ENCODE measurements at regions not wholly inside any gene's neighbourhood (a gene's known extent, or its start where the extent isn't known, plus 50 kb on each side); places are given as distances from the start of the nearest gene placed in this dataset.

DNA sequence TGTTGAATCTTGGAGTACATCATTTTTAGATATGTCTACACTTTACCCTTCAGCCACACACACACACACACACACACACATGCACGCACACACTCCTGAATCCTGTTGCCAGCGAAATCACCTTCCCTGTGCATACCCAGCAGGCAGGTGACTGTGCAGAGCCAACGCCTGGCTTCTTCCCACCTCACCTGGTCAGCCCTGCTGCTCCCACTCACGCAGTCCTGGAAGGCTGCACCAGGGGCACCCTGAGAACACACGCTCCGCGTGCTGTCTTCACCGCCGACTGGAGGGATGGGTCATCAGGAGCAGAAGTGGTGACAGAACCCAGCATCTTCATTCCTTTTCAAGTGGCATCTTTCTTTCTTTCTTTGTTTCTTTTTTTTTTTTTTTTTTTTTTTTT is 94.6 kb downstream of the TBXT start:
- TF ChIP-seq, protein P1, sequence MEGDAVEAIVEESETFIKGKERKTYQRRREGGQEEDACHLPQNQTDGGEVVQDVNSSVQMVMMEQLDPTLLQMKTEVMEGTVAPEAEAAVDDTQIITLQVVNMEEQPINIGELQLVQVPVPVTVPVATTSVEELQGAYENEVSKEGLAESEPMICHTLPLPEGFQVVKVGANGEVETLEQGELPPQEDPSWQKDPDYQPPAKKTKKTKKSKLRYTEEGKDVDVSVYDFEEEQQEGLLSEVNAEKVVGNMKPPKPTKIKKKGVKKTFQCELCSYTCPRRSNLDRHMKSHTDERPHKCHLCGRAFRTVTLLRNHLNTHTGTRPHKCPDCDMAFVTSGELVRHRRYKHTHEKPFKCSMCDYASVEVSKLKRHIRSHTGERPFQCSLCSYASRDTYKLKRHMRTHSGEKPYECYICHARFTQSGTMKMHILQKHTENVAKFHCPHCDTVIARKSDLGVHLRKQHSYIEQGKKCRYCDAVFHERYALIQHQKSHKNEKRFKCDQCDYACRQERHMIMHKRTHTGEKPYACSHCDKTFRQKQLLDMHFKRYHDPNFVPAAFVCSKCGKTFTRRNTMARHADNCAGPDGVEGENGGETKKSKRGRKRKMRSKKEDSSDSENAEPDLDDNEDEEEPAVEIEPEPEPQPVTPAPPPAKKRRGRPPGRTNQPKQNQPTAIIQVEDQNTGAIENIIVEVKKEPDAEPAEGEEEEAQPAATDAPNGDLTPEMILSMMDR (IDR thresholded peaks at IDR 0.05), result no peak
- TF ChIP-seq POLR2A (IDR thresholded peaks at IDR 0.05), result no peak
